ENCODE measurements at regions not wholly inside any gene's neighbourhood (a gene's known extent, or its start where the extent isn't known, plus 50 kb on each side); places are given as distances from the start of the nearest gene placed in this dataset.

- no peak overlapping the region for H3K27ac ChIP-seq (ENCODE audit: low read depth in 1 of 2, low read length in 1 of 2)
- DNase-seq (no peak), ATAC-seq (ENCODE audit: insufficient read depth, low FRiP score) (no peak)
- H3K36me3 ChIP-seq (ENCODE audit: control insufficient read depth in 4 of 4, insufficient read depth in 4 of 4, low read length in 4 of 4): no peaks in the 10 kb centered on the region
- no peak overlapping the region for H3K4me3 ChIP-seq
- no peaks in the 10 kb centered on the region for H3K27me3 ChIP-seq (ENCODE audit: control insufficient read depth in 3 of 3, insufficient read depth in 3 of 3, low read length in 2 of 3)
- H3K9ac ChIP-seq (ENCODE audit: insufficient read depth in 1 of 2, low read length in 2 of 2): no peak overlapping the region
- TF ChIP-seq CTCF (IDR thresholded peaks at IDR 0.05; ENCODE audit: control extremely low read depth, extremely low read depth): no peak
- no peaks in the 10 kb centered on the region for H3K9me3 ChIP-seq (ENCODE audit: control insufficient read depth in 4 of 4, insufficient read depth in 3 of 4, low read length in 3 of 4)
- no peaks in the 10 kb centered on the region for H3K4me1 ChIP-seq (ENCODE audit: control insufficient read depth in 5 of 5, insufficient read depth in 5 of 5, low read length in 5 of 5)
Observed at GRCh38 chr4:129823105-129823504, 727.2 kb downstream of the C4orf33 start.

- Histone ChIP-seq H3K27me3 (ENCODE audit: control insufficient read depth in 3 of 3, insufficient read depth in 3 of 3, low read length in 2 of 3) (no peaks in the 10 kb centered on the region), H3K4me3 (no peak overlapping the region), H3K9ac (ENCODE audit: insufficient read depth in 1 of 2, low read length in 2 of 2) (no peak overlapping the region), H3K36me3 (ENCODE audit: control insufficient read depth in 4 of 4, insufficient read depth in 4 of 4, low read length in 4 of 4) (no peaks in the 10 kb centered on the region), H3K27ac (ENCODE audit: low read depth in 1 of 2, low read length in 1 of 2) (no peak overlapping the region), H3K4me1 (ENCODE audit: control insufficient read depth in 5 of 5, insufficient read depth in 5 of 5, low read length in 5 of 5) (no peaks in the 10 kb centered on the region), H3K9me3 (ENCODE audit: control insufficient read depth in 4 of 4, insufficient read depth in 3 of 4, low read length in 3 of 4) (no peaks in the 10 kb centered on the region)
- no peak for TF ChIP-seq CTCF (IDR thresholded peaks at IDR 0.05; ENCODE audit: control extremely low read depth, extremely low read depth)
- no peak for ATAC-seq (ENCODE audit: insufficient read depth, low FRiP score)
- WGBS, 2 donors: 90 to 93% methylated on average over 2 of the region's 2 CpGs
- DNase-seq: no peak
Observed at GRCh38 chr4:129829373-129829772, 733.4 kb downstream of the C4orf33 start.

- H3K36me3 ChIP-seq (ENCODE audit: control insufficient read depth in 4 of 4, insufficient read depth in 4 of 4, low read length in 4 of 4): no peaks in the 10 kb centered on the region
- no peak overlapping the region for H3K4me3 ChIP-seq
- H3K9ac ChIP-seq (ENCODE audit: insufficient read depth in 1 of 2, low read length in 2 of 2): no peak overlapping the region
- H3K27ac ChIP-seq (ENCODE audit: low read depth in 1 of 2, low read length in 1 of 2): no peak overlapping the region
- ATAC-seq (ENCODE audit: insufficient read depth, low FRiP score) (no peak), DNase-seq (peak in 1 of 3 donors; percentile 1)
- H3K4me1 ChIP-seq (ENCODE audit: control insufficient read depth in 5 of 5, insufficient read depth in 5 of 5, low read length in 5 of 5): no peaks in the 10 kb centered on the region
- H3K9me3 ChIP-seq (ENCODE audit: control insufficient read depth in 4 of 4, insufficient read depth in 3 of 4, low read length in 3 of 4): no peaks in the 10 kb centered on the region
- no peaks in the 10 kb centered on the region for H3K27me3 ChIP-seq (ENCODE audit: control insufficient read depth in 3 of 3, insufficient read depth in 3 of 3, low read length in 2 of 3)
- TF ChIP-seq CTCF (IDR thresholded peaks at IDR 0.05; ENCODE audit: control extremely low read depth, extremely low read depth): no peak
- 68 to 79% methylated on average over 3 of the region's 3 CpGs for WGBS, 2 donors
Observed at GRCh38 chr4:129839687-129840086, 743.7 kb downstream of the C4orf33 start.

- Histone ChIP-seq H3K4me1 (ENCODE audit: control insufficient read depth in 5 of 5, insufficient read depth in 5 of 5, low read length in 5 of 5) (no peaks in the 10 kb centered on the region), H3K27me3 (ENCODE audit: control insufficient read depth in 3 of 3, insufficient read depth in 3 of 3, low read length in 2 of 3) (no peaks in the 10 kb centered on the region), H3K36me3 (ENCODE audit: control insufficient read depth in 4 of 4, insufficient read depth in 4 of 4, low read length in 4 of 4) (no peaks in the 10 kb centered on the region), H3K9me3 (ENCODE audit: control insufficient read depth in 4 of 4, insufficient read depth in 3 of 4, low read length in 3 of 4) (peaks cover 0 to 3% (median 0%) of the 10 kb centered on the region in 4 donors), H3K4me3 (no peak overlapping the region), H3K9ac (ENCODE audit: insufficient read depth in 1 of 2, low read length in 2 of 2) (no peak overlapping the region), H3K27ac (ENCODE audit: low read depth in 1 of 2, low read length in 1 of 2) (no peak overlapping the region)
- WGBS, 2 donors: 79 to 83% methylated on average over 4 of the region's 4 CpGs
- DNase-seq: no peak
- no peak for ATAC-seq (ENCODE audit: insufficient read depth, low FRiP score)
- no peak for TF ChIP-seq CTCF (IDR thresholded peaks at IDR 0.05; ENCODE audit: control extremely low read depth, extremely low read depth)
Observed at GRCh38 chr4:129842096-129842495, 746.1 kb downstream of the C4orf33 start.

Data from lung (tissue), 11 donors.